GM23338 (cell line): ENCODE measurements at regions not wholly inside any gene's neighbourhood (a gene's known extent, or its start where the extent isn't known, plus 50 kb on each side); places are given as distances from the start of the nearest gene placed in this dataset.

ENCODE experiments used
- CREB1 ChIP-seq: fragments of 250-450 bp; sonication (Bioruptor Pico); IDR thresholded peaks from 2 replicates; pipeline ENCODE4 v1.5.0; 2020; ENCODE audit warnings: low read depth, mild to moderate bottlenecking, moderate library complexity
- CTCF ChIP-seq, 2 experiments: fragments of 200-600 bp in 1 of 2; sonication (generic) in 1 of 2; conservative IDR thresholded peaks; 2 replicates each; pipeline versions ENCODE4 v1.5.1 to v1.6.1; 2016 to 2017; ENCODE audit warnings: antibody characterized with exemption in 2 of 2, low read depth in 2 of 2, mild to moderate bottlenecking in 2 of 2, moderate library complexity in 1 of 2
- EZH2 ChIP-seq: fragments of 200-600 bp; sonication (generic); IDR thresholded peaks from one replicate; pipeline ENCODE4 v1.8.0; 2017; ENCODE audit warnings: antibody characterized with exemption, mild to moderate bottlenecking, low read depth; ENCODE audit not compliant: unreplicated experiment
- EZH2phosphoT487 ChIP-seq: fragments of 200-600 bp; sonication (generic); IDR thresholded peaks from one replicate; pipeline ENCODE4 v1.8.1; 2018; ENCODE audit warnings: antibody characterized with exemption; ENCODE audit not compliant: unreplicated experiment
- NANOG ChIP-seq: IDR thresholded peaks from 2 replicates; pipeline ENCODE4 v1.6.1; 2016; ENCODE audit warnings: antibody characterized with exemption, borderline replicate concordance
- POLR2AphosphoS5 ChIP-seq: IDR thresholded peaks from 2 replicates; pipeline ENCODE4 v1.6.1; 2016; ENCODE audit warnings: antibody characterized with exemption, low read depth
- ZNF331 ChIP-seq: fragments of 250-450 bp; sonication (Bioruptor Pico); IDR thresholded peaks from 2 replicates; pipeline ENCODE4 v1.5.0; 2020; ENCODE audit warnings: low read depth, mild to moderate bottlenecking, moderate library complexity
- TF ChIP-seq, protein P1 (sequence below): IDR thresholded peaks from 2 replicates; pipeline ENCODE4 v1.6.1; 2016; ENCODE audit warnings: antibody characterized with exemption
- TF ChIP-seq, protein P2 (sequence below): IDR thresholded peaks from one replicate; pipeline ENCODE4 v1.6.1; 2018; ENCODE audit warnings: antibody characterized with exemption; ENCODE audit not compliant: unreplicated experiment

GRCh38 chr2:228559774-228560415 is 378.4 kb upstream of the SPHKAP start:
- TF ChIP-seq, protein P1, sequence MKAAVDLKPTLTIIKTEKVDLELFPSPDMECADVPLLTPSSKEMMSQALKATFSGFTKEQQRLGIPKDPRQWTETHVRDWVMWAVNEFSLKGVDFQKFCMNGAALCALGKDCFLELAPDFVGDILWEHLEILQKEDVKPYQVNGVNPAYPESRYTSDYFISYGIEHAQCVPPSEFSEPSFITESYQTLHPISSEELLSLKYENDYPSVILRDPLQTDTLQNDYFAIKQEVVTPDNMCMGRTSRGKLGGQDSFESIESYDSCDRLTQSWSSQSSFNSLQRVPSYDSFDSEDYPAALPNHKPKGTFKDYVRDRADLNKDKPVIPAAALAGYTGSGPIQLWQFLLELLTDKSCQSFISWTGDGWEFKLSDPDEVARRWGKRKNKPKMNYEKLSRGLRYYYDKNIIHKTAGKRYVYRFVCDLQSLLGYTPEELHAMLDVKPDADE, result no peak
- TF ChIP-seq EZH2 (no peak), CTCF (conservative IDR thresholded peaks at IDR 0.05; ENCODE audit: low read depth in 2 of 2) (no peak), ZNF331 (CRISPR knock-in tag) (no peak), NANOG (no peak), EZH2phosphoT487 (no peak), POLR2AphosphoS5 (no peak), CREB1 (no peak)
- TF ChIP-seq, protein P2, sequence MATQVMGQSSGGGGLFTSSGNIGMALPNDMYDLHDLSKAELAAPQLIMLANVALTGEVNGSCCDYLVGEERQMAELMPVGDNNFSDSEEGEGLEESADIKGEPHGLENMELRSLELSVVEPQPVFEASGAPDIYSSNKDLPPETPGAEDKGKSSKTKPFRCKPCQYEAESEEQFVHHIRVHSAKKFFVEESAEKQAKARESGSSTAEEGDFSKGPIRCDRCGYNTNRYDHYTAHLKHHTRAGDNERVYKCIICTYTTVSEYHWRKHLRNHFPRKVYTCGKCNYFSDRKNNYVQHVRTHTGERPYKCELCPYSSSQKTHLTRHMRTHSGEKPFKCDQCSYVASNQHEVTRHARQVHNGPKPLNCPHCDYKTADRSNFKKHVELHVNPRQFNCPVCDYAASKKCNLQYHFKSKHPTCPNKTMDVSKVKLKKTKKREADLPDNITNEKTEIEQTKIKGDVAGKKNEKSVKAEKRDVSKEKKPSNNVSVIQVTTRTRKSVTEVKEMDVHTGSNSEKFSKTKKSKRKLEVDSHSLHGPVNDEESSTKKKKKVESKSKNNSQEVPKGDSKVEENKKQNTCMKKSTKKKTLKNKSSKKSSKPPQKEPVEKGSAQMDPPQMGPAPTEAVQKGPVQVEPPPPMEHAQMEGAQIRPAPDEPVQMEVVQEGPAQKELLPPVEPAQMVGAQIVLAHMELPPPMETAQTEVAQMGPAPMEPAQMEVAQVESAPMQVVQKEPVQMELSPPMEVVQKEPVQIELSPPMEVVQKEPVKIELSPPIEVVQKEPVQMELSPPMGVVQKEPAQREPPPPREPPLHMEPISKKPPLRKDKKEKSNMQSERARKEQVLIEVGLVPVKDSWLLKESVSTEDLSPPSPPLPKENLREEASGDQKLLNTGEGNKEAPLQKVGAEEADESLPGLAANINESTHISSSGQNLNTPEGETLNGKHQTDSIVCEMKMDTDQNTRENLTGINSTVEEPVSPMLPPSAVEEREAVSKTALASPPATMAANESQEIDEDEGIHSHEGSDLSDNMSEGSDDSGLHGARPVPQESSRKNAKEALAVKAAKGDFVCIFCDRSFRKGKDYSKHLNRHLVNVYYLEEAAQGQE, result no peak
